ENCODE measurements at regions not wholly inside any gene's neighbourhood (a gene's known extent, or its start where the extent isn't known, plus 50 kb on each side); places are given as distances from the start of the nearest gene placed in this dataset.
"Not testable (repeated sequence)": the region's sequence is repeated elsewhere in the genome, so short reads cannot be mapped to it uniquely, and the experiment has no call there.

GRCh38 chr18:34400834-34401233, 176.1 kb upstream of the NOL4 start:
- Histone ChIP-seq H3K36me3 (ENCODE audit: control insufficient read depth, insufficient read depth, low read length) (no peaks in the 10 kb centered on the region), H3K79me2 (no peaks in the 10 kb centered on the region), H3K27ac (no peak overlapping the region), H3K9ac (no peak overlapping the region), H3K4me1 (no peaks in the 10 kb centered on the region), H2AFZ (no peak overlapping the region), H3K9me3 (ENCODE audit: control insufficient read depth, low read length) (no peaks in the 10 kb centered on the region), H3K27me3 (ENCODE audit: control insufficient read depth, insufficient read depth, low read length) (no peaks in the 10 kb centered on the region), H3K4me3 (ENCODE audit: low read depth, low read length) (no peak overlapping the region), H3K4me2 (ENCODE audit: low read length) (no peak overlapping the region)
- TF ChIP-seq CTCF (IDR thresholded peaks at IDR 0.05), result no peak

- Histone ChIP-seq H3K4me2 (ENCODE audit: low read length) (no peak overlapping the region), H3K4me1 (no peaks in the 10 kb centered on the region), H3K27me3 (ENCODE audit: control insufficient read depth, insufficient read depth, low read length) (no peaks in the 10 kb centered on the region), H3K36me3 (ENCODE audit: control insufficient read depth, insufficient read depth, low read length) (no peaks in the 10 kb centered on the region), H3K79me2 (no peaks in the 10 kb centered on the region), H3K9ac (no peak overlapping the region), H3K27ac (no peak overlapping the region), H3K4me3 (ENCODE audit: low read depth, low read length) (no peak overlapping the region), H2AFZ (no peak overlapping the region), H3K9me3 (ENCODE audit: control insufficient read depth, low read length) (no peaks in the 10 kb centered on the region)
- TF ChIP-seq CTCF (IDR thresholded peaks at IDR 0.05), result no peak
Measured at GRCh38 chr18:34401775-34402174, 177.1 kb upstream of the NOL4 start.

GRCh38 chr18:34407471-34407870, 182.8 kb upstream of the NOL4 start:
- not testable (repeated sequence) for H3K27me3 ChIP-seq (ENCODE audit: control insufficient read depth, insufficient read depth, low read length); H3K27ac ChIP-seq; H3K4me3 ChIP-seq (ENCODE audit: low read depth, low read length); H3K79me2 ChIP-seq; H3K36me3 ChIP-seq (ENCODE audit: control insufficient read depth, insufficient read depth, low read length); H3K9me3 ChIP-seq (ENCODE audit: control insufficient read depth, low read length); H3K9ac ChIP-seq; H2AFZ ChIP-seq; H3K4me1 ChIP-seq; H3K4me2 ChIP-seq (ENCODE audit: low read length)

DNA sequence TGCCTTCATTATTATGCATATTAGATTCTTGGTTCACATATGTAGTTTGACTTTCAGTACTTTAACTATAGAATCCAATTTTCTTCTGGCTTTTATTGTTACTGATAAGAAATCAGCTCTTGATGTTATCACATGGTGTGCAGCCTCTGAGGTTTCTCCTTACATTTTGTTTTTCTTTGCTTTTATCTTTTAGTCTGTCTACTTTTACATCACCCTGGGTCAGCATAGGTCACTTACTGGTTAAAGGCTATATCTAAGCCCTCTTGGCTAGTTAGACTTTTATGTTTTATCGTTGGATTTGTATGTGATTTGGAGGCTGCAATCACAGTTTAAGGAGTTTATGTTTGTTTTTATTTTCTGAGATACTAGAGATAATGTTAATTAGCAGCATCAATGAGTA, 187.2 kb upstream of the NOL4 start:
- no peak for TF ChIP-seq CTCF (IDR thresholded peaks at IDR 0.05)
- H3K27ac ChIP-seq, result no peak overlapping the region
- H3K36me3 ChIP-seq (ENCODE audit: control insufficient read depth, insufficient read depth, low read length), result no peaks in the 10 kb centered on the region
- no peak overlapping the region for H2AFZ ChIP-seq
- no peaks in the 10 kb centered on the region for H3K9me3 ChIP-seq (ENCODE audit: control insufficient read depth, low read length)
- H3K27me3 ChIP-seq (ENCODE audit: control insufficient read depth, insufficient read depth, low read length), result no peaks in the 10 kb centered on the region
- H3K79me2 ChIP-seq, result no peaks in the 10 kb centered on the region
- H3K4me2 ChIP-seq (ENCODE audit: low read length), result no peak overlapping the region
- H3K4me3 ChIP-seq (ENCODE audit: low read depth, low read length), result no peak overlapping the region
- no peaks in the 10 kb centered on the region for H3K4me1 ChIP-seq
- H3K9ac ChIP-seq, result no peak overlapping the region

DNA sequence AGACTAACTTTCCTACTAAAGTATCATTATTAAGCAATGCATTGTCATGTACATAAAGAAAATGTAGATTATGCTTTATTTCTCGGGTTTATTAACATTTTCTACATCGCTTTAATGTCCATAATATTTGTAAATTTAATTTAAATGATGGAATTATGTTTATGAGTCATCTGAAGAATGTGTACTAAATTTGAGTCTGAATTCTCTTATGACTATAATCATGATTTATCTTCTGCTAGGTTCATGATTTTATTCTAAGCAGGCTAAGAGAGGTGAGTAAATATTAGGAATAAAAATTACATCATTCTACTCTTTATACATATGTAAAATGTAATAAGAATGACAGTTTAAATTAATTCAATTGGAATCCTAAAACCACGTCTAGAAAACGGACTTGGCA, 206.3 kb upstream of the NOL4 start:
- Histone ChIP-seq H3K9ac (no peak overlapping the region), H3K27ac (no peak overlapping the region), H3K9me3 (ENCODE audit: control insufficient read depth, low read length) (no peaks in the 10 kb centered on the region), H2AFZ (no peak overlapping the region), H3K79me2 (no peaks in the 10 kb centered on the region), H3K4me3 (ENCODE audit: low read depth, low read length) (no peak overlapping the region), H3K4me2 (ENCODE audit: low read length) (no peak overlapping the region), H3K4me1 (no peaks in the 10 kb centered on the region), H3K27me3 (ENCODE audit: control insufficient read depth, insufficient read depth, low read length) (no peaks in the 10 kb centered on the region), H3K36me3 (ENCODE audit: control insufficient read depth, insufficient read depth, low read length) (no peaks in the 10 kb centered on the region)
- no peak for TF ChIP-seq CTCF (IDR thresholded peaks at IDR 0.05)

Measured in parathyroid adenoma (tissue), 2 donors.